ENCODE measurements at regions not wholly inside any gene's neighbourhood (a gene's known extent, or its start where the extent isn't known, plus 50 kb on each side); places are given as distances from the start of the nearest gene placed in this dataset.

DNA sequence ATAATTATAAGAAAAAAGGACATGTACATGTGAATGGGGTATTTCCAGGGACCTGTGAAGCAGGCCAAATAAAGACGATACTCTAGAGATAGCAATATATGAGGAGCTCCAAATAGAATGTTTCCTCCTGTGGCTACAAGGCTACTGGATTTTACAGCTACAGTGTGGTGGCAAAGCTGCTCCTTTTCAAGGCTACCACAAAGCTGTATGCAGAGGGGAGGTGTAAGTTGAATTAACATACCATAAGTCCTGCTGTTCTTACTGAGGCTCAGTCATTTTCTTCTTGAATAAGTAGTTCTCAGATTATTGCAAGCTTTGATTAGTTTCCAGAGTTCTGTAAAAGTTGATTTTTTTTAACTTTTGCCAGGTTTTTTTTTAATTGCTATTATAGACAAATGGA lies 1184.6 kb upstream of the EPHA6 start:
- no peak overlapping the region for H3K4me3 Mint-ChIP-seq (ENCODE audit: low read depth)
- no peak for DNase-seq (ENCODE audit: low spot score, unreplicated experiment)
- H3K4me1 Mint-ChIP-seq (ENCODE audit: low read depth), result peaks cover 3% of the 10 kb centered on the region

DNA sequence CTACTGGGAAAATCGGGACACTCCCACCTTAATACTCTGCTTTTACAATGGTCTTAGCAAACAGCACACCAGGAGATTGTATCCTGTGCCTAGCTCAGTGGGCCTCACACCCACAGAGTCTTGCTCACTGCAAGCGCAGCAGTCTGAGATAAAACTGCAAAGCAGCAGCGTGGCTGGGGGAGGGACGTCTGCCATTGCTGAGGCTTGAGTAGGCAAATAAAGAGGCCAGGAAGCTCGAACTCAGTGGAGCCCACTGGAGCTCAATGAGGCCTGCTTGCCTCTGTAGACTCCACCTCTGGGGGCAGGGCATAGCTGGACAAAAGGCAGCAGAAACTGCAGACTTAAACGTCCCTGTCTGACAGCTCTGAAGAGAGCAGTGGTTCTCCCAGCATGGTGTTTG lies 1169.1 kb upstream of the EPHA6 start:
- Mint-ChIP-seq H3K4me3 (ENCODE audit: low read depth) (no peak overlapping the region), H3K4me1 (ENCODE audit: low read depth) (peaks cover 2% of the 10 kb centered on the region), H3K36me3 (ENCODE audit: insufficient read depth) (peaks cover 5% of the 10 kb centered on the region), H3K27me3 (no peaks in the 10 kb centered on the region), H3K27ac (no peak overlapping the region), H3K9me3 (ENCODE audit: low read depth) (peaks cover 36% of the 10 kb centered on the region)
- TF ChIP-seq, protein P1, sequence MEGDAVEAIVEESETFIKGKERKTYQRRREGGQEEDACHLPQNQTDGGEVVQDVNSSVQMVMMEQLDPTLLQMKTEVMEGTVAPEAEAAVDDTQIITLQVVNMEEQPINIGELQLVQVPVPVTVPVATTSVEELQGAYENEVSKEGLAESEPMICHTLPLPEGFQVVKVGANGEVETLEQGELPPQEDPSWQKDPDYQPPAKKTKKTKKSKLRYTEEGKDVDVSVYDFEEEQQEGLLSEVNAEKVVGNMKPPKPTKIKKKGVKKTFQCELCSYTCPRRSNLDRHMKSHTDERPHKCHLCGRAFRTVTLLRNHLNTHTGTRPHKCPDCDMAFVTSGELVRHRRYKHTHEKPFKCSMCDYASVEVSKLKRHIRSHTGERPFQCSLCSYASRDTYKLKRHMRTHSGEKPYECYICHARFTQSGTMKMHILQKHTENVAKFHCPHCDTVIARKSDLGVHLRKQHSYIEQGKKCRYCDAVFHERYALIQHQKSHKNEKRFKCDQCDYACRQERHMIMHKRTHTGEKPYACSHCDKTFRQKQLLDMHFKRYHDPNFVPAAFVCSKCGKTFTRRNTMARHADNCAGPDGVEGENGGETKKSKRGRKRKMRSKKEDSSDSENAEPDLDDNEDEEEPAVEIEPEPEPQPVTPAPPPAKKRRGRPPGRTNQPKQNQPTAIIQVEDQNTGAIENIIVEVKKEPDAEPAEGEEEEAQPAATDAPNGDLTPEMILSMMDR (IDR thresholded peaks at IDR 0.05; ENCODE audit: unreplicated experiment), result no peak
- DNase-seq (ENCODE audit: low spot score, unreplicated experiment), result no peak

More for the DNA sequence above, 1184.6 kb upstream of the EPHA6 start:
- H3K27me3 Mint-ChIP-seq, result no peaks in the 10 kb centered on the region
- H3K36me3 Mint-ChIP-seq (ENCODE audit: insufficient read depth), result no peaks in the 10 kb centered on the region
- TF ChIP-seq, protein P1 (IDR thresholded peaks at IDR 0.05; ENCODE audit: unreplicated experiment), result no peak
- H3K9me3 Mint-ChIP-seq (ENCODE audit: low read depth), result no peaks in the 10 kb centered on the region
- no peak overlapping the region for H3K27ac Mint-ChIP-seq

DNA sequence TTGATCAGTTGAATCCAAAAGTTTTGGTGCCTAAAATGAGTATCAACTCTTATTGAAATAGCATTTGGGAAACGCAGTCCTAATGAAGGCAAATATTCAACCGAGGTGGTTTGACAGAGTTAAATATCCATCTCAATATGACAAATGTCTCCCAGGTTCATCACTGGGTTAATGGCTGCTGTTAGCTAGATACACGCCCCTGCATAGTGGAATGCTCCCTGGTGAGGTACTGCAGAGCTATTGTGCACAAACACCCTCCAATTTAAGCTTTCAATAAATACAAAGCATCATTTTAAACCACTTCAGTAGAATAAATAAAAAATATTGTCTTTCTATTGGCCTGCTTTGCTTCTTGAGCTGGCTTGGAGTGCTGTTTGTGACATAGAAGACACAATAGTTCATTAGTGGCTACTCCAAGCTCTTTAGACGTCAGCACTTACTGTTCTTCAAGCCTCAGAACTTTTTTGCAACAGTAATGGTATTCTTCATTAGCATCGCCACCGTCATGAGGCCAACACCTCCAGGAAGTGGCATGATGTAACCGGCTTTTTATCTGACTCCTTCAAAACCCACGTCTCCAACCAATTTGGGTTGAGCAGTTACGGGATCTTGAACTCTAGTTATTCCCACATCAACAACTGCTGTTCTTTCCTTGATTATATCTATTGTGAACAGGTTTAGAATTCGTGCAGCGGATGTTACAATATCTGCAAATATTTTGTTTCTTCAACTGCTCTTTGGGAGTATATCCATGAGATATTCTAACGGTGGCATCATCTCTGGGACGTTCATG lies 1159.6 kb upstream of the EPHA6 start:
- TF ChIP-seq, protein P1 (IDR thresholded peaks at IDR 0.05; ENCODE audit: unreplicated experiment), result no peak
- no peak for DNase-seq (ENCODE audit: low spot score, unreplicated experiment)
- Mint-ChIP-seq H3K4me3 (ENCODE audit: low read depth) (no peak overlapping the region), H3K36me3 (ENCODE audit: insufficient read depth) (no peaks in the 10 kb centered on the region), H3K27ac (no peak overlapping the region), H3K9me3 (ENCODE audit: low read depth) (peaks cover 14% of the 10 kb centered on the region), H3K4me1 (ENCODE audit: low read depth) (no peaks in the 10 kb centered on the region), H3K27me3 (no peaks in the 10 kb centered on the region)

DNA sequence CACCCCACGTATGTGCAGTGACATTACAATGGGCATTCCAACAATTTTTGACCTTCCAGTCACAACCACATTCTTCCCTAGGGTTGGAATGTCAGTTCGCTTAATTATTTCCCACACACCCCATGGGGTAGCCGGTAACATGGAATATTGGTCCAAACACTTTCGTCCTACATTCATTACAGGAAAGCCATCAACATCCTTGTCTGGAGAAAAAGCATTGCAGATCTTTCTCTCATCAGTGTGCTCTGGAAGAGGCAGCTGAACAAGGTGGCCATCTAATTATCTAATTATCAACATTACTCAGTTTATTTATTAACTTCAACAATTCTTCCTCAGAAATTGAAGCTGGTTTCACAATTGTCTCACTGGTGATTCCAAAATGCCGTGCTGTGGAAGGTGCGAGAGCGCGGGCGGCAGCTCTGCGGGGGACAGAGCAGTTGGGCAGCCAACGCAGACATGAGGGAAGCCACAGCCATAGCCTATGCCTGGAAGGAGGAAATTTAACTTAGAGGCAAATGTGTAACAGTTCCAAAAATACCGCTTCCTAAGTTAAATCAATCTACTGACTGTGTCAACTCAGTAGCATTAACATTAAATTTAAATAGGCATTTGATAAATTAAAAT lies 1158.9 kb upstream of the EPHA6 start:
- TF ChIP-seq, protein P1 (IDR thresholded peaks at IDR 0.05; ENCODE audit: unreplicated experiment), result no peak
- no peaks in the 10 kb centered on the region for H3K27me3 Mint-ChIP-seq
- H3K9me3 Mint-ChIP-seq (ENCODE audit: low read depth), result peaks cover 14% of the 10 kb centered on the region
- no peaks in the 10 kb centered on the region for H3K36me3 Mint-ChIP-seq (ENCODE audit: insufficient read depth)
- no peak overlapping the region for H3K27ac Mint-ChIP-seq
- H3K4me1 Mint-ChIP-seq (ENCODE audit: low read depth), result no peaks in the 10 kb centered on the region
- no peak overlapping the region for H3K4me3 Mint-ChIP-seq (ENCODE audit: low read depth)
- no peak for DNase-seq (ENCODE audit: low spot score, unreplicated experiment)

DNA sequence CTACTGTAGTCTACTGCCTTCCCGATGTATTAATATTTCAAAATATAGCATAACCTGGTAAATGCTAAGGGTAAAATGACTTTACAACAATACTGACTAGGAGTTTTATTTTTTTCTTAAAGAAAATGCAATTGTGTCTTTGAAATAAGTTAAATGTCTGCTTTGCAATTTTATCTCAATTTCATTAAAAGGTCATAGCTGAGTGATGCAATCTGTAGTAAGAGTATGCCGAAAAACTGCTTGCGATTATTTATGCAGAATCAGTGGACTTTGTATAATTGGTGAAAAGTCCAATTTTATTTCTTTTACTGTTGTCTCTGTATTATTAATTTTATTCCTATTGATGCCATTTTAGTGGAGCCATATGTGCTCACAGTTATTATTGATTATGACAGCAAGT lies 1143.6 kb upstream of the EPHA6 start:
- TF ChIP-seq, protein P1 (IDR thresholded peaks at IDR 0.05; ENCODE audit: unreplicated experiment), result no peak
- no peaks in the 10 kb centered on the region for H3K9me3 Mint-ChIP-seq (ENCODE audit: low read depth)

More for the DNA sequence above, 1143.6 kb upstream of the EPHA6 start:
- Mint-ChIP-seq H3K4me3 (ENCODE audit: low read depth) (no peak overlapping the region), H3K27me3 (no peaks in the 10 kb centered on the region), H3K36me3 (ENCODE audit: insufficient read depth) (no peaks in the 10 kb centered on the region), H3K4me1 (ENCODE audit: low read depth) (no peaks in the 10 kb centered on the region), H3K27ac (no peak overlapping the region)
- no peak for DNase-seq (ENCODE audit: low spot score, unreplicated experiment)

All from progenitor cell of endocrine pancreas (in vitro differentiated cells).